ENCODE measurements at regions not wholly inside any gene's neighbourhood (a gene's known extent, or its start where the extent isn't known, plus 50 kb on each side); places are given as distances from the start of the nearest gene placed in this dataset.

- H3K27ac ChIP-seq (ENCODE audit: low read length, poor library complexity, severe bottlenecking), result no peak overlapping the region
- no peak overlapping the region for H2BK120ac ChIP-seq (ENCODE audit: low read depth, low read length)
- no peaks in the 10 kb centered on the region for H3K9me3 ChIP-seq (ENCODE audit: control insufficient read depth, low read length)
- 91% methylated on average over 14 of the region's 17 CpGs for WGBS
- H3K9ac ChIP-seq (ENCODE audit: low read length), result no peak overlapping the region
- H2BK5ac ChIP-seq (ENCODE audit: low read depth, low read length, poor library complexity, severe bottlenecking), result no peak overlapping the region
- H3K18ac ChIP-seq (ENCODE audit: low read depth in 1 of 2, low read length in 2 of 2), result no peak overlapping the region
- no peak overlapping the region for H3K23ac ChIP-seq (ENCODE audit: low read length in 2 of 2)
- peaks cover 14% of the 10 kb centered on the region for H3K4me1 ChIP-seq (ENCODE audit: control insufficient read depth, insufficient read depth, low read depth, low read length)
- H3K27me3 ChIP-seq (ENCODE audit: control insufficient read depth in 1 of 2, insufficient read depth in 1 of 2, low read length in 2 of 2), result peaks cover 0 to 4% of the 10 kb centered on the region in 2 experiments
- no peaks in the 10 kb centered on the region for H3K79me1 ChIP-seq (replicated peaks; ENCODE audit: low read length, poor library complexity, severe bottlenecking)
- no peak overlapping the region for H2AK5ac ChIP-seq (ENCODE audit: low read length, severe bottlenecking)
- H3K4me3 ChIP-seq (ENCODE audit: insufficient read depth in 1 of 2, low read depth in 1 of 2, low read length in 2 of 2), result no peak overlapping the region
- no peak overlapping the region for H2BK15ac ChIP-seq (ENCODE audit: low read depth, poor library complexity, severe bottlenecking)
- no peak for DNase-seq
- no peak overlapping the region for H2AFZ ChIP-seq (ENCODE audit: low read depth, low read length)
- no peak overlapping the region for H4K8ac ChIP-seq (ENCODE audit: low read length)
- no peak overlapping the region for H2BK12ac ChIP-seq (ENCODE audit: low read length in 2 of 2)
- H3K4ac ChIP-seq (ENCODE audit: low read depth in 1 of 2, low read length in 2 of 2), result no peak overlapping the region
- H3K4me2 ChIP-seq (ENCODE audit: low read length, poor library complexity, severe bottlenecking), result no peak overlapping the region
- no peak overlapping the region for H4K91ac ChIP-seq (ENCODE audit: low read length)
- no peaks in the 10 kb centered on the region for H3K36me3 ChIP-seq (ENCODE audit: control insufficient read depth in 1 of 2, insufficient read depth in 2 of 2, low read depth in 1 of 2, low read length in 2 of 2)
- no peak overlapping the region for H3K14ac ChIP-seq (ENCODE audit: low read length in 2 of 2)
Observed at GRCh38 chr14:71168564-71169427, 261.5 kb downstream of the PCNX1 start.

GRCh38 chr14:71169861-71170260 lies 262.6 kb downstream of the PCNX1 start:
- Histone ChIP-seq H4K91ac (ENCODE audit: low read length) (no peak overlapping the region), H4K8ac (ENCODE audit: low read length) (no peak overlapping the region), H2BK15ac (ENCODE audit: low read depth, poor library complexity, severe bottlenecking) (no peak overlapping the region), H2BK12ac (ENCODE audit: low read length in 2 of 2) (no peak overlapping the region), H3K23ac (ENCODE audit: low read length in 2 of 2) (no peak overlapping the region), H2AK5ac (ENCODE audit: low read length, severe bottlenecking) (no peak overlapping the region), H3K4ac (ENCODE audit: low read depth in 1 of 2, low read length in 2 of 2) (no peak overlapping the region), H2BK5ac (ENCODE audit: low read depth, low read length, poor library complexity, severe bottlenecking) (no peak overlapping the region), H3K14ac (ENCODE audit: low read length in 2 of 2) (no peak overlapping the region), H3K79me1 (replicated peaks; ENCODE audit: low read length, poor library complexity, severe bottlenecking) (no peaks in the 10 kb centered on the region), H3K4me1 (ENCODE audit: control insufficient read depth, insufficient read depth, low read depth, low read length) (peaks cover 6% of the 10 kb centered on the region), H3K27me3 (ENCODE audit: control insufficient read depth in 1 of 2, insufficient read depth in 1 of 2, low read length in 2 of 2) (peaks cover 0 to 4% of the 10 kb centered on the region in 2 experiments), H3K27ac (ENCODE audit: low read length, poor library complexity, severe bottlenecking) (no peak overlapping the region), H3K4me3 (ENCODE audit: insufficient read depth in 1 of 2, low read depth in 1 of 2, low read length in 2 of 2) (no peak overlapping the region), H3K36me3 (ENCODE audit: control insufficient read depth in 1 of 2, insufficient read depth in 2 of 2, low read depth in 1 of 2, low read length in 2 of 2) (no peaks in the 10 kb centered on the region), H2BK120ac (ENCODE audit: low read depth, low read length) (no peak overlapping the region), H3K9ac (ENCODE audit: low read length) (no peak overlapping the region), H3K9me3 (ENCODE audit: control insufficient read depth, low read length) (no peaks in the 10 kb centered on the region), H2AFZ (ENCODE audit: low read depth, low read length) (no peak overlapping the region), H3K4me2 (ENCODE audit: low read length, poor library complexity, severe bottlenecking) (no peak overlapping the region), H3K18ac (ENCODE audit: low read depth in 1 of 2, low read length in 2 of 2) (no peak overlapping the region)
- DNase-seq, result no peak
- WGBS, result 97% methylated on average over 5 of the region's 5 CpGs

GRCh38 chr14:71175491-71175890 lies 268.2 kb downstream of the PCNX1 start:
- H3K4me3 ChIP-seq (ENCODE audit: insufficient read depth in 1 of 2, low read depth in 1 of 2, low read length in 2 of 2), result no peak overlapping the region
- no peak overlapping the region for H3K23ac ChIP-seq (ENCODE audit: low read length in 2 of 2)
- H3K14ac ChIP-seq (ENCODE audit: low read length in 2 of 2), result no peak overlapping the region
- DNase-seq, result no peak
- no peak overlapping the region for H3K4me2 ChIP-seq (ENCODE audit: low read length, poor library complexity, severe bottlenecking)
- no peak overlapping the region for H3K9ac ChIP-seq (ENCODE audit: low read length)
- no peak overlapping the region for H3K4ac ChIP-seq (ENCODE audit: low read depth in 1 of 2, low read length in 2 of 2)
- H4K8ac ChIP-seq (ENCODE audit: low read length), result no peak overlapping the region
- no peak overlapping the region for H2AFZ ChIP-seq (ENCODE audit: low read depth, low read length)
- H4K91ac ChIP-seq (ENCODE audit: low read length), result no peak overlapping the region
- no peak overlapping the region for H3K18ac ChIP-seq (ENCODE audit: low read depth in 1 of 2, low read length in 2 of 2)
- no peaks in the 10 kb centered on the region for H3K9me3 ChIP-seq (ENCODE audit: control insufficient read depth, low read length)
- no peak overlapping the region for H2BK120ac ChIP-seq (ENCODE audit: low read depth, low read length)
- H3K79me1 ChIP-seq (replicated peaks; ENCODE audit: low read length, poor library complexity, severe bottlenecking), result no peaks in the 10 kb centered on the region
- no peaks in the 10 kb centered on the region for H3K36me3 ChIP-seq (ENCODE audit: control insufficient read depth in 1 of 2, insufficient read depth in 2 of 2, low read depth in 1 of 2, low read length in 2 of 2)
- no peaks in the 10 kb centered on the region for H3K27me3 ChIP-seq (ENCODE audit: control insufficient read depth in 1 of 2, insufficient read depth in 1 of 2, low read length in 2 of 2)
- H3K27ac ChIP-seq (ENCODE audit: low read length, poor library complexity, severe bottlenecking), result no peak overlapping the region
- no peak overlapping the region for H2BK15ac ChIP-seq (ENCODE audit: low read depth, poor library complexity, severe bottlenecking)
- H2BK12ac ChIP-seq (ENCODE audit: low read length in 2 of 2), result no peak overlapping the region
- WGBS, result 87% methylated on average over 2 of the region's 3 CpGs
- H2BK5ac ChIP-seq (ENCODE audit: low read depth, low read length, poor library complexity, severe bottlenecking), result no peak overlapping the region
- peaks cover 2% of the 10 kb centered on the region for H3K4me1 ChIP-seq (ENCODE audit: control insufficient read depth, insufficient read depth, low read depth, low read length)
- no peak overlapping the region for H2AK5ac ChIP-seq (ENCODE audit: low read length, severe bottlenecking)

GRCh38 chr14:71179066-71179465 lies 271.8 kb downstream of the PCNX1 start:
- Histone ChIP-seq H3K14ac (ENCODE audit: low read length in 2 of 2) (no peak overlapping the region), H2AK5ac (ENCODE audit: low read length, severe bottlenecking) (no peak overlapping the region)

More at GRCh38 chr14:71179066-71179465, 271.8 kb downstream of the PCNX1 start:
- Histone ChIP-seq H3K4me1 (ENCODE audit: control insufficient read depth, insufficient read depth, low read depth, low read length) (no peaks in the 10 kb centered on the region), H3K4me3 (ENCODE audit: insufficient read depth in 1 of 2, low read depth in 1 of 2, low read length in 2 of 2) (no peak overlapping the region), H2BK15ac (ENCODE audit: low read depth, poor library complexity, severe bottlenecking) (no peak overlapping the region), H3K4me2 (ENCODE audit: low read length, poor library complexity, severe bottlenecking) (no peak overlapping the region), H3K27me3 (ENCODE audit: control insufficient read depth in 1 of 2, insufficient read depth in 1 of 2, low read length in 2 of 2) (no peaks in the 10 kb centered on the region), H2AFZ (ENCODE audit: low read depth, low read length) (no peak overlapping the region), H3K18ac (ENCODE audit: low read depth in 1 of 2, low read length in 2 of 2) (no peak overlapping the region), H3K79me1 (replicated peaks; ENCODE audit: low read length, poor library complexity, severe bottlenecking) (no peaks in the 10 kb centered on the region), H3K9me3 (ENCODE audit: control insufficient read depth, low read length) (no peaks in the 10 kb centered on the region), H2BK5ac (ENCODE audit: low read depth, low read length, poor library complexity, severe bottlenecking) (no peak overlapping the region), H2BK120ac (ENCODE audit: low read depth, low read length) (no peak overlapping the region), H3K36me3 (ENCODE audit: control insufficient read depth in 1 of 2, insufficient read depth in 2 of 2, low read depth in 1 of 2, low read length in 2 of 2) (no peaks in the 10 kb centered on the region), H4K8ac (ENCODE audit: low read length) (no peak overlapping the region), H3K9ac (ENCODE audit: low read length) (no peak overlapping the region), H2BK12ac (ENCODE audit: low read length in 2 of 2) (no peak overlapping the region), H3K23ac (ENCODE audit: low read length in 2 of 2) (no peak overlapping the region), H3K4ac (ENCODE audit: low read depth in 1 of 2, low read length in 2 of 2) (no peak overlapping the region), H3K27ac (ENCODE audit: low read length, poor library complexity, severe bottlenecking) (no peak overlapping the region), H4K91ac (ENCODE audit: low read length) (no peak overlapping the region)
- WGBS, result 97% methylated on average over 5 of the region's 5 CpGs
- DNase-seq, result no peak

Data from mesenchymal stem cell (in vitro differentiated cells and primary cell).